Right kidney (tissue), 1 donor: ENCODE measurements at regions not wholly inside any gene's neighbourhood (a gene's known extent, or its start where the extent isn't known, plus 50 kb on each side); places are given as distances from the start of the nearest gene placed in this dataset.
"Not testable (repeated sequence)": the region's sequence is repeated elsewhere in the genome, so short reads cannot be mapped to it uniquely, and the experiment has no call there.

ENCODE experiments used
- DNase-seq: peaks from one replicate; pipeline ENCODE4 v3.0.0-alpha.2; 2016

- no peak for DNase-seq
Observed at GRCh38 chr7:25718596-25718995, 433.4 kb upstream of the NFE2L3 start.

DNA sequence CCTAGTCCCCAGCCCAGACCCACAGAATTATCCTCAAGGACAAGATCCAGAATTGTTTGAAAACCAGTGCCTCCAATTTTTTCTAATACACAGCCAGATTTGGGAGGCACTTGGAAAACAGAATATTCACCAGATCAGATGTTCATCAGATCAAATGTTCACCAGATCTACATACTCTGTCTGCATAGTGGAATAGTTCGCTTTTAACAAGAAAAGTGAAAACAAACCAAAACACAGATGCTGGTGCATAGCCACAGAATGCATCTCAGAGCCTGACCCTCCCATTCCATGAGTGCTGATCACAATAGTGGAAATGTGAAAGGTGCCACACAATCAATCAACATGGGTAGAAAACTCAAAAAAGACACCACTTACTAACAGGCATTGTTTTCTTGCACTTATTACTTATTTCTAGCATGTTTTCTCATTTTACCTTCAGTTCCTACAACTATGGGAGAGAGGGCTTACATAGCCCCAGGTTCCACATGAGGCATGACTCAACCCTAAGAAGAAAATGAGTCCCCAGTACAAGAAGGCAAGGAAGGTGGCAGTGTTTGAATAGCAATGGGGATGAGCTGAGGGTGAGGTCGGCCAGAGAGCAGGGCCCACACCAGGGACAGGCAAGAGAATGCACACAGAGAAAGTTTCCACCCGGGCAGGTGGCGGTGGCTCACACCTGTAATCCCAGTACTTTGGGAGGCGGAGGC is 432.7 kb upstream of the NFE2L3 start:
- DNase-seq, result no peak

DNA sequence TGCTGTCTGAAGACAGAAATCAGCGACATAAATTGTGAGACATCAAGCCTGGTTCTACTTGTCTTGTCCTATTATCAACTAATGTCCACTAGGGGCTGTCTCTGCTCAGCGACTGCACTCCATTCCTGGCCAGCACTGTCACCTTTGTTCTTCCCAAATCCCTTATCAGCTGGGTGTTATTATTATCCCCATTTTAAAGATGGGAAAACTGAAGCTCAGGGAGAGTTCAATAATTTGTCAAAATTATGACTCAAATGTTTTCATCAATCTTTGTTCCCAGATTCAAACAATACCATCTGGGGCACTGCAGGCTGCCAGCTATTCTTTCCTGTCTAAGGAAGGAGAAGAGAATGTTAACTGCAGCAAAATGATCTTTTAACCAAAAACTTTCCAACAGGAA is 431.6 kb upstream of the NFE2L3 start:
- no peak for DNase-seq

DNA sequence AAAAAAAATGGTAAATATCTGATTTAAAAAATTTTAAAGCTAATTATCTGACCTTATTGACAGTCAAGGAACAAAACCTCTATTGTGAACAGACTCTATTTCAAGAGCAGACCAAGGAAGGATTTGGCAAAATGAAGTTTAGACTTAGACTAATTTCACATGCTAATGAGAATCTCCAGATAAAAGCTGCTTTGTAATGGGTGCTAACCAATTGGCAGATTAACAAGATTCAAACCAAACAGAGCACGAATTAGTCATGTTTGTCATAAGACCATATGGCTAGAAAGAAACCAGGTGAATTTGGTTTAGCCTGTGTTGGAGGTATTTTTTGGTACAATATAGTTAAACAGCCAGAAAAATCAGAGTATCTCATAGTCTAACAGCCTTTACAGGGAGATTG is 429.1 kb upstream of the NFE2L3 start:
- no peak for DNase-seq

- DNase-seq, result no peak
Observed at GRCh38 chr7:25725451-25725850, 426.5 kb upstream of the NFE2L3 start.

DNA sequence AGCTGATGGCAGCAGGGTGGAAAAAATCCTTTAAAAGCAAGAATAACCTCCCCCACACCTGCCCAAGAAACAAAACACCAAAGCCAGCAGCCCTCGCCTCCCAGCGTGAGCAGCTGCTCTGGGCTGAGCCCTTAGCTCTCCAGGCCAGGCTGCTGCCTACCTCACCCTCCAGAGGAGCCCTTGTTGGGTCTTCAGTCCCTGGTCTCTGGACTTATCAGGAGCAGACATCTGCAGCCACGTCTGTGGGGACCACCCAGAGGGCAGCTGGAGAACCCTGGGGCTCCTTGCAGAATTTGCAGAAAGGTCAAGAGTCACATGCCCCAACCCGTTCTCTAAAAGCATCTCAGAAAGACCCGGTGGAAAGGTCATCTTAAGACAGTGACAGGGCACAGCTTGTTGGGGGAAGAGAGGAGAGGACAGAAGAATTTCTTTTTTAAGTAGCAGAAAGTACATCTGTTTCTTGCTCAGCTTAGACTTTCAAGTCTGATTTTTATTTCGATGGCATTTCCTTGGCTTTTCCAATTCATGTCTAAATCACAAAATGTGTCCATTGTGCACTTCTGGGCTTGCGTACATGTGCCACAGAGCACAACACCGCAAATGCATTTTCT is 425.7 kb upstream of the NFE2L3 start:
- DNase-seq, result peak; percentile 51

DNA sequence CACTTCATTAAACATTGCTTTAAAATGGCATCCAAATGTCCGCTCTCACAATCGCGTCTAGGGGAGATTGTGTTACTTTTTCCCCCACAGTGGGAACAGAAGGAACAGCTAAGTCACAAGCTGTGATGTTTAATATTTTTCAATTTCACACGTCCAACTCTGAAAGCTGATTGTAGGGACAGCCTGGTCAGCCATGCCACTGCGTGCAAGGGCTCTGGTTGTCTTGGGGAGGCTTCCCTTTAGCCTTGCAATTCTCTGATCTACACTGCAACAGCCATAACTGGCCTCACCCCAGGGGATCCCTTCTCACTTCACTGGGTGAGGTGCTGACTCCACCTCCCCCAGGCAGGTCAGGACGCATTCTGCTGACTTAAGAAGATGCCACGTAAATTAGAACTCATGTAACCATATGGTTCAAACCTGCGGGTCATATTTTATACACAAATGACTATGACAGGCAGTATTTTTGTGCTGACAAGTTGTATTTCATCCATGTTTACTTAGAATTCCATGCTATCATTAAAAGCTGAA is 425.2 kb upstream of the NFE2L3 start:
- DNase-seq, result no peak

- no peak for DNase-seq
Observed at GRCh38 chr7:25727446-25727845, 424.6 kb upstream of the NFE2L3 start.

- DNase-seq, result no peak
Observed at GRCh38 chr7:25727876-25728275, 424.1 kb upstream of the NFE2L3 start.

- DNase-seq, result no peak
Observed at GRCh38 chr7:25731068-25731845, 420.7 kb upstream of the NFE2L3 start.

DNA sequence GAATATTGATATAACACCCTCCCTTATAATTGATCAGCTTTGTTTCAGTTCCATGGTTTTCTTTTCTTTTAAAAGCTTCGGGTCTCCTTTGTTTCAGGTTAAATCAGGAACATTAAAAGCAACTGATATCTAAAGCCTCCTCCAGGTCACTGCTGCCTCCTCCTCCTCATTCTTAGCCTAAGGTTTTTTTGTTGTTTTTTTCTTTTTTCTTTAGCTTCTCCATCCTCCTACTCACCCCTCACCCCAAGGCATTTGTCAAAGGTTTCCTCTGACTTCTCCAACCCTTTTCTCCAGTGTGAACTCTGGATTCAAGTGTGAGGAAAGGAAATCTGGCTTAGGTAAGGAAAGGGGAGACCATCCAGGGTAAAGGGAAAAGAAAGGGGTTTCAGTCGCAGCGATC is 420.2 kb upstream of the NFE2L3 start:
- DNase-seq, result peak; percentile 38

DNA sequence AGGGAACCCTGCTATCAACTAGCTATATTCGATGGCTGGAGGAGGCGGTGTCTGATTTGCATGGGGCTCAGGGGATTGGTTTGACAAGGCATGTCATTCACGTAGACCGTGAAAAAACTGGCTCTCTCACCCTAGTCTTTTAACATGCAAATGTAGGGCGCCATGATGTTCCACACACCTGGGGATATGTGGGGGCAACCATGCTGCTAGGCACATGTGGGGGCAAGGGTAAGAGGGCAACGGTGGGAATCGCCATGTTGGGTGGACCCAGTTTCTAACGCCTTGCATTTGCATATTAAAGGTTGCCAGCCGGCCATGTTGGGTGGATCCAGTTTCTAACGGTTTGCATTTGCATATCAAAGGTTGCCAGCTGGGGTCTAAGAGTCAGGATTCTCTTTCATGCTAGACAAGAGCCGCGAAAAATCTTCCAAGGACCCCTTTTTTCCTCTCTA is 419.2 kb upstream of the NFE2L3 start:
- DNase-seq, result no peak

DNA sequence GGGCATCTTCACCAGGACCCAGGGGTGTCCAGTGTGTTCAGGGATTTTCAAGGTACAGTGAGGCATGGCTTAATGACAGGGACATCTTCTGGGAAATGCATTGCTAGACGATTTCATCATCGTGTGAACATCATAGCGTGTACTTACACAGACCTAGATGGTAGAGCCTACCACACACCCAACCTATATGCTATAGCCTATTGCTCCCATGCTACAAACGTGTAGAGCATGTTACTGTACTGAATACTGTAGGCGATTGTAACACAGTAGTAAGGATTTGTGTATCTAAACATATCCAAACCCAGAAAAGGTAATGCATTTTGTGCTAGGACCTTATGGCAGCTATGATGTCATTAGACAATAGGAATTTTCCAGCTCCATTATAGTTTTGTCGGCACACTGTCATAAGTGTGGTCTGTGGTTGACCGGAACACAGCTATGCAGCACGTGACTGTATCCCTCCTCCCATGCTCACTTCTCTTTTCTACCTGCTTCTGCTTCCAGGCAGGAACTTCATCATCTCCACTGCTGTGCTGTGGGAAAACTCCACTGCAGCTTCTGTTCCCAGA is 416.2 kb upstream of the NFE2L3 start:
- no peak for DNase-seq

DNA sequence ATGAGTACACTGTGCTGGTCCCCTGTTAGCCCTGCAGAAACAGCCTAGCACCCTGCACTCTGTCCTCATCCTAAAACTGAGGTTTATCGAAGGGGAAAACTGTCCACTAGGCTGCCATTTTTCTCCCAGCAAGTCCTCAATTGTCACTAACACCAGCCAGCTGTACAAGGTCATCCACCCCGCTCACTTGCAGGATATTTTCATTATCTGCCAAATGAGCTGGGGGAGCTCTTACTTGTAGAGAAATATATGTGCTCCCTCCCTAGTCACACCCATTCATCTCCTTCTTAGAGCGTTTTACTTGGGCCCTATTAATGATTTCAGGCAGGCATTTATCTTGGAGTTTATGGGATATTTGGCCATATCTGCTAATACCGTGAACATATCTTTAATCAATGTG is 413.5 kb upstream of the NFE2L3 start:
- DNase-seq, result no peak

GRCh38 chr7:25739143-25739542 is 412.9 kb upstream of the NFE2L3 start:
- no peak for DNase-seq

DNA sequence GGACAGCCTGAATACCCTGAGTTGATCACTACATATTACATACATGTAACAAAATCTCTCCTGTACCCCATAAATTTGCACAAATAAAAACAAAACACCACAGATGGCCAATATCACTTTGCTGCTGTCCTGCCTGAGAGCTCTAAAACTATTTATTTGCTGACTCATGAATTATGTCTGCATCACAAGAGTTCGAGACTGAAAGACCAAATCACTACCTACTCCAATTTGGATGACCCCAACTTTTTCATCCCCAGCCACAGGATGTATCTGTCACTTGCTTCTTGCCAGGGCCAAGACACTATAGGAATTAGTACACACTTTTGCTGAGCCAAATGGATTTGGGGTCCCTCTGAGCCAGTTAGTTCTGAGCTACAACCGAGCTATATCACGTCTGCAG is 409.7 kb upstream of the NFE2L3 start:
- no peak for DNase-seq

DNA sequence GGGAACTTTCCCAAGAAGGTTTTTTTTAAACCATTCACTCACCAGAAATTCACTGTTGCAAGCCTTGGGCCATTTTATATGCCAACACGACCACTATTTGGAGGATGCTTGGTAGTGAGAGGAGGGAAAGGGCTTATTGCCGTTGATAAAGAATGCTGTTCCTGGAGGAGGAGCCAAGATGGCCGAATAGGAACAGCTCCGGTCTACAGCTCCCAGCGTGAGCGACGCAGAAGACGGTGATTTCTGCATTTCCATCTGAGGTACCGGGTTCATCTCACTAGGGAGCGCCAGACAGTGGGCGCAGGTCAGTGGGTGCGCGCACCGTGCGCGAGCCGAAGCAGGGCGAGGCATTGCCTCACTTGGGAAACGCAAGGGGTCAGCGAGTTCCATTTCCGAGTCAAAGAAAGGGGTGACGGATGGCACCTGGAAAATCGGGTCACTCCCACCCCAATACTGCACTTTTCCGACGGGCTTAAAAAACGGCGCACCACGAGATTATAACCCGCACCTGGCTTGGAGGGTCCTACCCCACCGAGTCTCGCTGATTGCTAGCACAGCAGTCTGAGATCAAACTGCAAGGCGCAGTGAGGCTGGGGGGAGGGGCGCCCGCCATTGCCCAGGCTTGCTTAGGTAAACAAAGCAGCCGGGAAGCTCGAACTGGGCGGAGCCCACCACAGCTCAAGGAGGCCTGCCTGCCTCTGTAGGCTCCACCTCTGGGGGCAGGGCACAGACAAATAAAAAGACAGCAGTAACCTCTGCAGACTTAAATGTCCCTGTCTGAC is 408.1 kb upstream of the NFE2L3 start:
- not testable (repeated sequence) for DNase-seq

DNA sequence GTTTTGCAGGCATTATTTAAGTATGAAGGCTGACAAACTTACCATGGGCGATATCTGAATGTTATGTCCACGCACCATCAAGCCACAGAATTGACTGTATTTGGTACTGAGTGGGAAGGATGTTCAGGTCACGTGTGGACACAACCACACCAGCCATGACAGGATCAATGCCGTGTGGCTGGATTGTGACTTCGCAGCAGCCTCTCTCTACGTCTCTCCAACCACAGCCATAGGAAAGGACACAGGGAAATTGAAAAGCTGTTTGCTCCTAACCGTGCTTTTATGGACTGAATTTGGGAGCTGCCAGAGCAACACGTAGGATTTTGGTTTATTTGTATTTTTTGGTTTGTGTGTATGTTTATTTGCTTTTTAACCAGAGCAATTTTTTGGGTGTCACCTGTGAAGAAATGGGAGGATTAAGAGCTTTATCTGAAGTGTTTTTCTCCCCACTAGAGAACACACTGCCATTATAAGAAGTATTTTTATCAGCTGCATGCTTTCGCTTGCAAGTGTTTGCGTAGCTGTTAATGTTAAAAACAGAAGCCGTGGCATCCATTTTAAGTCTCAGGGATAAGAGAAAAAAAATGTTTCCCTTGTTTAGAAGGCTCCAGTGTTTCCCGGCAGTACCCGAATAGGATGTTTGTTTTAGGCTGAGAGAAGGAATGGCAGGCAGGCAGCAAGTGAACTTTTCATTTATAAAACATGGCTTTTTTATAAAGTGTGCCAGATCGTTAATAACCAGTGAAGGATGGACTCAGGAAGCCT is 401.1 kb upstream of the NFE2L3 start:
- DNase-seq, result peak; percentile 42

GRCh38 chr7:25752154-25752553 is 399.8 kb upstream of the NFE2L3 start:
- no peak for DNase-seq

GRCh38 chr7:25752967-25753791 is 398.8 kb upstream of the NFE2L3 start:
- peak; percentile 56 for DNase-seq
